DND-41 (cell line): ENCODE measurements at regions not wholly inside any gene's neighbourhood (a gene's known extent, or its start where the extent isn't known, plus 50 kb on each side); places are given as distances from the start of the nearest gene placed in this dataset.

Experiments
- ATAC-seq: fragments of 200-7000 bp; cut with Tn5 transposase; 3 replicates; pipeline ENCODE4 v1.9.1; 2021; ENCODE audit warnings: low read depth; ENCODE audit not compliant: insufficient read depth
- DNase-seq: peaks from one replicate; pipeline ENCODE4 v3.0.0-alpha.2; 2020
- H2AFZ ChIP-seq: 2 replicates; pipeline ENCODE4 v1.6.0; 2012; ENCODE audit warnings: low read depth, low read length
- H3K27ac ChIP-seq: 2 replicates; pipeline ENCODE4 v1.5.1; 2012; ENCODE audit warnings: low read length, inconsistent platforms
- H3K27me3 ChIP-seq: fragments of 200-600 bp; sonication (generic); 2 replicates; pipeline ENCODE4 v1.6.0; 2012; ENCODE audit warnings: low read length, mild to moderate bottlenecking, inconsistent platforms; ENCODE audit not compliant: insufficient read depth, poor library complexity
- H3K36me3 ChIP-seq: 2 replicates; pipeline ENCODE4 v1.5.1; 2012; ENCODE audit warnings: low read length, inconsistent platforms; ENCODE audit not compliant: insufficient read depth
- H3K4me1 ChIP-seq: 2 replicates; pipeline ENCODE4 v1.5.1; 2012; ENCODE audit warnings: mild to moderate bottlenecking, low read length; ENCODE audit not compliant: insufficient read depth
- H3K4me2 ChIP-seq: 2 replicates; pipeline ENCODE4 v1.6.0; 2012; ENCODE audit warnings: mild to moderate bottlenecking, moderate library complexity, low read length, inconsistent platforms; ENCODE audit not compliant: insufficient read depth
- H3K4me3 ChIP-seq, 2 experiments: fragments of 200-600 bp in 1 of 2; shearing (Covaris generic) in 1 of 2; 2 replicates each; pipeline ENCODE4 v1.5.1; 2012 to 2016; ENCODE audit warnings: inconsistent platforms in 2 of 2, low read length in 2 of 2, mild to moderate bottlenecking in 2 of 2, low read depth in 1 of 2, moderate library complexity in 1 of 2
- H3K79me2 ChIP-seq: 2 replicates; pipeline ENCODE4 v1.6.0; 2012; ENCODE audit warnings: low read length, inconsistent platforms; ENCODE audit not compliant: insufficient read depth
- H3K9ac ChIP-seq: 2 replicates; pipeline ENCODE4 v1.6.0; 2012; ENCODE audit warnings: low read depth, mild to moderate bottlenecking, inconsistent platforms, low read length, moderate library complexity
- H3K9me3 ChIP-seq: 2 replicates; pipeline ENCODE4 v1.5.1; 2012; ENCODE audit warnings: low read length, moderate library complexity, mild to moderate bottlenecking, inconsistent platforms; ENCODE audit not compliant: insufficient read depth, severe bottlenecking
- H4K20me1 ChIP-seq: 2 replicates; pipeline ENCODE4 v1.6.0; 2012; ENCODE audit warnings: low read length; ENCODE audit not compliant: insufficient read depth
- EZH2 ChIP-seq: IDR thresholded peaks from 3 replicates; pipeline ENCODE4 v1.6.1; 2012; ENCODE audit warnings: borderline replicate concordance, low read depth, mild to moderate bottlenecking, moderate library complexity, low read length, inconsistent platforms; ENCODE audit not compliant: severe bottlenecking
- TF ChIP-seq, protein P1 (sequence below): IDR thresholded peaks from 2 replicates; pipeline ENCODE4 v1.5.1; 2012; ENCODE audit warnings: borderline replicate concordance, low read length, moderate library complexity, mild to moderate bottlenecking; ENCODE audit not compliant: poor library complexity, severe bottlenecking; ENCODE audit errors: extremely low read depth

DNA sequence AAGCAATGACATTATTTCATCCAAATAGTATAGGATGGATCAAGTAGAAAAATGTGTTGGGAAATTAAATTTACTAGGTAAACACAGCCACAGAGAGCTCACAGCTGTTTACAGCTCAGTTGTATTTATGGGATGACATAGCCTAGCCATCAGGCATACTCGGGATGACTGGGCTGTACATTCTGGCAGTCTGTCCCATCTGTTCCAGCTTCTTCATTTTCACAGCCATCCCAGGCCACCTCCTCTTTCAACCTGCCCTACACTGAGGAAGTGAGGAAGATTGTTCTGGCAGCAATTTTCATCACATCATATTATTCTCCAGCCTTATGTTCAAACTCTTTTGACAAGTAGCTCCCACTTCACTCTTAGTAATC, 98.4 kb upstream of the PFN2 start:
- Histone ChIP-seq H2AFZ (no peak overlapping the region), H4K20me1 (no peaks in the 10 kb centered on the region), H3K36me3 (no peaks in the 10 kb centered on the region), H3K4me1 (no peaks in the 10 kb centered on the region), H3K9ac (no peak overlapping the region), H3K27ac (no peak overlapping the region), H3K9me3 (no peaks in the 10 kb centered on the region), H3K27me3 (peaks cover 23% of the 10 kb centered on the region), H3K4me2 (no peak overlapping the region), H3K4me3 (no peak overlapping the region), H3K79me2 (no peaks in the 10 kb centered on the region)
- TF ChIP-seq EZH2 = no peak
- TF ChIP-seq, protein P1, sequence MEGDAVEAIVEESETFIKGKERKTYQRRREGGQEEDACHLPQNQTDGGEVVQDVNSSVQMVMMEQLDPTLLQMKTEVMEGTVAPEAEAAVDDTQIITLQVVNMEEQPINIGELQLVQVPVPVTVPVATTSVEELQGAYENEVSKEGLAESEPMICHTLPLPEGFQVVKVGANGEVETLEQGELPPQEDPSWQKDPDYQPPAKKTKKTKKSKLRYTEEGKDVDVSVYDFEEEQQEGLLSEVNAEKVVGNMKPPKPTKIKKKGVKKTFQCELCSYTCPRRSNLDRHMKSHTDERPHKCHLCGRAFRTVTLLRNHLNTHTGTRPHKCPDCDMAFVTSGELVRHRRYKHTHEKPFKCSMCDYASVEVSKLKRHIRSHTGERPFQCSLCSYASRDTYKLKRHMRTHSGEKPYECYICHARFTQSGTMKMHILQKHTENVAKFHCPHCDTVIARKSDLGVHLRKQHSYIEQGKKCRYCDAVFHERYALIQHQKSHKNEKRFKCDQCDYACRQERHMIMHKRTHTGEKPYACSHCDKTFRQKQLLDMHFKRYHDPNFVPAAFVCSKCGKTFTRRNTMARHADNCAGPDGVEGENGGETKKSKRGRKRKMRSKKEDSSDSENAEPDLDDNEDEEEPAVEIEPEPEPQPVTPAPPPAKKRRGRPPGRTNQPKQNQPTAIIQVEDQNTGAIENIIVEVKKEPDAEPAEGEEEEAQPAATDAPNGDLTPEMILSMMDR = no peak
- DNase-seq = no peak
- ATAC-seq = no peak

GRCh38 chr3:150068440-150069153, 97.9 kb upstream of the PFN2 start:
- DNase-seq (no peak), ATAC-seq (no peak)
- H3K4me1 ChIP-seq = no peaks in the 10 kb centered on the region
- H3K36me3 ChIP-seq = no peaks in the 10 kb centered on the region
- no peak overlapping the region for H3K4me3 ChIP-seq
- H2AFZ ChIP-seq = no peak overlapping the region
- H3K9ac ChIP-seq = no peak overlapping the region
- no peak overlapping the region for H3K4me2 ChIP-seq
- TF ChIP-seq EZH2 = no peak
- TF ChIP-seq, protein P1 = no peak
- no peaks in the 10 kb centered on the region for H4K20me1 ChIP-seq
- H3K27ac ChIP-seq = no peak overlapping the region
- H3K79me2 ChIP-seq = no peaks in the 10 kb centered on the region
- no peaks in the 10 kb centered on the region for H3K9me3 ChIP-seq
- H3K27me3 ChIP-seq = peaks cover 22% of the 10 kb centered on the region

DNA sequence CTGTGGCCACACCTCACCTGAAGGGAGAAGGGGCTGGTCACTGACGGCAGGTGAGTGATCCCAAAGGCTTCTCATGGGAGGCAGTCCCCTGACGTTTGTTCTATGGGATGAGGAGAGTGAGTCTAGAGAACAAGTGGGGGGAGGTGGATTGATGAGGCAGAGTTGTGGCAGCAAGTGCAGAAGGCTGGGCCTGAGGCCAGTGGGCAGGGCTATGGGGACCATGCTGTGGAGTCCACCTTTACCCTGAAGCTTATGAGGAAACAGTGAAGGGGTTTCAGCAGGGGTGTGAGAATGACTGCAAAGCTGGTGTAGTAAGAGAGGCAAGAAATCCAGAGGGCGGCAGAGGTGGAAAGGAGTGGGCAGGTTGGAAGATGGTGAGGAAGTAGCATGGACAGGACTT, 96.9 kb upstream of the PFN2 start:
- H3K27me3 ChIP-seq = peaks cover 20% of the 10 kb centered on the region
- no peaks in the 10 kb centered on the region for H3K79me2 ChIP-seq
- no peaks in the 10 kb centered on the region for H4K20me1 ChIP-seq
- TF ChIP-seq, protein P1 = no peak
- no peak for TF ChIP-seq EZH2
- no peak overlapping the region for H3K9ac ChIP-seq
- no peaks in the 10 kb centered on the region for H3K9me3 ChIP-seq
- no peaks in the 10 kb centered on the region for H3K4me1 ChIP-seq
- H3K4me2 ChIP-seq = no peak overlapping the region
- DNase-seq = no peak
- no peak overlapping the region for H3K27ac ChIP-seq
- ATAC-seq = no peak
- no peak overlapping the region for H2AFZ ChIP-seq
- H3K4me3 ChIP-seq = no peak overlapping the region
- H3K36me3 ChIP-seq = no peaks in the 10 kb centered on the region

- H3K4me1 ChIP-seq = no peaks in the 10 kb centered on the region
- no peak overlapping the region for H3K4me2 ChIP-seq
- no peak for ATAC-seq
- H3K79me2 ChIP-seq = no peaks in the 10 kb centered on the region
- no peaks in the 10 kb centered on the region for H4K20me1 ChIP-seq
- no peak overlapping the region for H3K4me3 ChIP-seq
- H3K27ac ChIP-seq = no peak overlapping the region
- H3K27me3 ChIP-seq = peaks cover 18% of the 10 kb centered on the region
- TF ChIP-seq, protein P1 = no peak
- TF ChIP-seq EZH2 = no peak
- DNase-seq = no peak
- no peak overlapping the region for H2AFZ ChIP-seq
- no peaks in the 10 kb centered on the region for H3K9me3 ChIP-seq
- no peak overlapping the region for H3K9ac ChIP-seq
- H3K36me3 ChIP-seq = no peaks in the 10 kb centered on the region
These were observed 94.3 kb upstream of the PFN2 start for GRCh38 chr3:150064971-150065370.
